DOHH2 (cell line): ENCODE measurements at regions not wholly inside any gene's neighbourhood (a gene's known extent, or its start where the extent isn't known, plus 50 kb on each side); places are given as distances from the start of the nearest gene placed in this dataset.

ENCODE experiments used
- H3F3A ChIP-seq: fragments of 200-600 bp; sonication (generic), shearing (Covaris generic); 2 replicates; pipeline ENCODE4 v1.6.0; 2016; ENCODE audit warnings: antibody characterized with exemption, mild to moderate bottlenecking; ENCODE audit not compliant: control insufficient read depth, insufficient read depth
- H3K27ac ChIP-seq: fragments of 200-600 bp; sonication (generic); 2 replicates; pipeline ENCODE4 v1.5.1; 2014; ENCODE audit warnings: low read depth, mild to moderate bottlenecking, low read length, moderate library complexity
- H3K27me3 ChIP-seq: fragments of 200-600 bp; sonication (generic); 2 replicates; pipeline ENCODE4 v1.6.1; 2014; ENCODE audit warnings: mild to moderate bottlenecking, low read length, mixed read lengths; ENCODE audit not compliant: control insufficient read depth
- H3K36me3 ChIP-seq: fragments of 200-600 bp; sonication (generic); 2 replicates; pipeline ENCODE4 v1.6.1; 2014; ENCODE audit warnings: mild to moderate bottlenecking, low read length, moderate library complexity, mixed read lengths; ENCODE audit not compliant: control insufficient read depth
- H3K4me1 ChIP-seq: fragments of 200-600 bp; sonication (generic); 2 replicates; pipeline ENCODE4 v1.6.1; 2014; ENCODE audit warnings: mild to moderate bottlenecking, low read length, mixed read lengths; ENCODE audit not compliant: control insufficient read depth
- H3K4me2 ChIP-seq: fragments of 200-600 bp; sonication (generic); 2 replicates; pipeline ENCODE4 v1.6.0; 2014; ENCODE audit warnings: mild to moderate bottlenecking, low read length, moderate library complexity
- H3K4me3 ChIP-seq: fragments of 200-600 bp; sonication (generic); 2 replicates; pipeline ENCODE4 v1.5.1; 2014; ENCODE audit warnings: mild to moderate bottlenecking, low read length, mixed read lengths
- H3K79me2 ChIP-seq: fragments of 200-600 bp; sonication (generic); 2 replicates; pipeline ENCODE4 v1.6.1; 2014; ENCODE audit warnings: mild to moderate bottlenecking, low read length, mixed read lengths; ENCODE audit not compliant: control insufficient read depth
- H3K9me2 ChIP-seq: fragments of 200-600 bp; sonication (generic); replicated peaks from 2 replicates; pipeline ENCODE4 v1.6.1; 2014; ENCODE audit warnings: mild to moderate bottlenecking, low read length, mixed read lengths; ENCODE audit not compliant: control insufficient read depth
- H3K9me3 ChIP-seq: fragments of 200-600 bp; sonication (generic); 2 replicates; pipeline ENCODE4 v1.6.1; 2014; ENCODE audit warnings: antibody characterized with exemption, low read length, mixed read lengths; ENCODE audit not compliant: control insufficient read depth, insufficient read depth
- H4K20me1 ChIP-seq: fragments of 200-600 bp; sonication (generic); 2 replicates; pipeline ENCODE4 v1.6.0; 2014; ENCODE audit warnings: low read depth, mild to moderate bottlenecking, antibody characterized with exemption, low read length, moderate library complexity; ENCODE audit not compliant: control insufficient read depth, insufficient read depth
- CTCF ChIP-seq: fragments of 200-600 bp; sonication (generic); IDR thresholded peaks from one replicate; pipeline ENCODE4 v1.5.1; 2014; ENCODE audit warnings: antibody characterized with exemption, mild to moderate bottlenecking, low read depth, low read length; ENCODE audit not compliant: poor library complexity, severe bottlenecking
- EZH2phosphoT487 ChIP-seq: fragments of 200-600 bp; sonication (generic); IDR thresholded peaks from 2 replicates; pipeline ENCODE4 v1.6.1; 2017; ENCODE audit warnings: borderline replicate concordance, mild to moderate bottlenecking, antibody characterized with exemption, low read length, moderate library complexity, mixed read lengths

- no peak for TF ChIP-seq EZH2phosphoT487
- no peak for TF ChIP-seq CTCF
- no peaks in the 10 kb centered on the region for H3K9me3 ChIP-seq
- H3K4me2 ChIP-seq: no peak overlapping the region
Measured at GRCh38 chr18:76589316-76589715, 94.3 kb upstream of the ZNF516 start.

DNA sequence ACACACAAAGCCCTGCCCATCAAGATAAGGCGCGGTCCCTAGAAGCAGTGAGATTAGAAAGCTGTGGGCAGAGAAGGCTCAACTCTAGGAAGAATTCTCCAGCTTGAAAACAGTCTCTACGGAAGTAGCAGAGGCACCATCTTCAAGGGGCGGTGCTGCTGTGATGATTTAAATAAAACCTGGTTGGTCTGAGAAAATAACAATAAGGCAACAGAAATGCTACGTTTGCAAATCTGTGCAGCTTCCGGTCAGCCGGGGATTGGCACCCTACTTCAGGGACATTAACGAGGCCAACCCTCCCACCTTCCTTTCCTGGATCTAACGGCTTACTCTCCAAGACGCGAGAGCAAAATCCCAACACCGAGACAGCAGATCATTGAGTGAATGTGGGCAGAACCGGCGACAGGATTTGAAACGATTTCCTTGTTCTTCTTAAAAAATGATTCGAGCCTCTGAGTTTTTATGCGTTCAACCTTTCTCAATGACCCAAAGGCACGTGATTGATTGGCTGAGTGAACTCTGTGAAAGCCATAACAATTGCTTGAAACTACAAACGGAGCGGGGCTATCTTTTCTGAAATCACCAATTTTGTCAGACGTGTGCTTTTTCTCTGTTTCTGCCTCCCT is 93.7 kb upstream of the ZNF516 start:
- H3K4me3 ChIP-seq: no peak overlapping the region
- no peaks in the 10 kb centered on the region for H4K20me1 ChIP-seq
- TF ChIP-seq EZH2phosphoT487 (no peak), CTCF (no peak)
- no peak overlapping the region for H3K27ac ChIP-seq
- H3K79me2 ChIP-seq: no peaks in the 10 kb centered on the region
- H3F3A ChIP-seq: no peaks in the 10 kb centered on the region
- H3K4me1 ChIP-seq: no peaks in the 10 kb centered on the region
- no peaks in the 10 kb centered on the region for H3K9me2 ChIP-seq
- H3K4me2 ChIP-seq: no peak overlapping the region
- H3K27me3 ChIP-seq: peaks cover 15% of the 10 kb centered on the region
- no peaks in the 10 kb centered on the region for H3K9me3 ChIP-seq
- no peaks in the 10 kb centered on the region for H3K36me3 ChIP-seq

More at GRCh38 chr18:76589316-76589715, 94.3 kb upstream of the ZNF516 start:
- Histone ChIP-seq H3K27ac (no peak overlapping the region), H3F3A (no peaks in the 10 kb centered on the region), H3K4me3 (no peak overlapping the region), H4K20me1 (no peaks in the 10 kb centered on the region), H3K27me3 (peaks cover 15% of the 10 kb centered on the region), H3K79me2 (no peaks in the 10 kb centered on the region), H3K36me3 (no peaks in the 10 kb centered on the region), H3K4me1 (no peaks in the 10 kb centered on the region), H3K9me2 (no peaks in the 10 kb centered on the region)

GRCh38 chr18:76587879-76588271 is 92.8 kb upstream of the ZNF516 start:
- Histone ChIP-seq H3K79me2 (no peaks in the 10 kb centered on the region), H3K4me1 (no peaks in the 10 kb centered on the region), H3K9me2 (no peaks in the 10 kb centered on the region), H3K36me3 (no peaks in the 10 kb centered on the region), H3K9me3 (no peaks in the 10 kb centered on the region), H3K4me2 (no peak overlapping the region), H3K4me3 (no peak overlapping the region), H3F3A (no peaks in the 10 kb centered on the region), H4K20me1 (no peaks in the 10 kb centered on the region), H3K27me3 (peaks cover 17% of the 10 kb centered on the region), H3K27ac (no peak overlapping the region)
- TF ChIP-seq EZH2phosphoT487 (no peak), CTCF (no peak)
